GM10248 (cell line): ENCODE measurements at regions not wholly inside any gene's neighbourhood (a gene's known extent, or its start where the extent isn't known, plus 50 kb on each side); places are given as distances from the start of the nearest gene placed in this dataset.

Source experiments
- CTCF ChIA-PET: fragments of 300-600 bp; sonication (Branson Sonifier 250); formaldehyde crosslinking; extraction: SDS; loops from one replicate; lab custom pipeline; 2021; ENCODE audit warnings: antibody characterized with exemption; lab: Yijun Ruan, JAX
- POLR2A ChIA-PET: fragments of 350-650 bp; sonication (Branson Sonifier 250); formaldehyde crosslinking; extraction: SDS; loops from one replicate; lab custom pipeline; 2020; ENCODE audit warnings: antibody characterized with exemption; lab: Yijun Ruan, JAX
- DNase-seq: peaks from one replicate; pipeline ENCODE4 v3.0.0; 2012; ENCODE audit errors: extremely low spot score
- TF ChIP-seq, protein P1 (sequence below): IDR thresholded peaks from 2 replicates; pipeline ENCODE4 v1.5.1; 2012; ENCODE audit warnings: mild to moderate bottlenecking, low read depth; ENCODE audit errors: extremely low read depth, missing control alignments, control extremely low read depth

DNA sequence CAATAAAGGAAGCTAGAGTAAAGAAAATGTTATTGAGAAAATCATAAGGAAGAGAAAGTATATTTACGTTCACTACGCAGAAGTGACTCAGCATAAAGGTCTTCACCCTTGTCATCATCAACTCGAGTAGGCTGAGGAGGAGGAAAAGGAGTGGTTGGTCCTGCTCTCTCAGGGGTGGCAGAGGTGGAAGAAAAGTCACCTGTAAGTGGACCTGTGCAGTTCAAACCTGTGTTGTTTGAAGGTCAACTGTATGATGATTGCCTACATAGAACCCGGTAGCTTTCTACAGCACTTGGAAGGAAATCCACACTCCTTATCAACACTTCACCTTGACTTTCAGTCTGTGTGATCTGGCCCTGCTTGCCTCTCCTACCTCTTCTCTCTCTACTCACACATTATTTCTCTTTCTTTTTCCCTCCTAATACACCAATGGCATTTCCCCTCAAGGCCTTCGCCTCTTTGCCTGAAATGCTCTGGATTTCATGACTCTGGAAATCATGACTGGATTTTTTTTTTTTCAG is 109.3 kb upstream of the CPEB4 start:
- ChIA-PET CTCF (interaction anchor here (2.2 to 3.6 kb wide), 2 partner anchors 9 to 12 kb away, joined by 7 to 27 read pairs; no protein-coding TSS in a partner anchor), POLR2A (no interaction called here)
- TF ChIP-seq, protein P1, sequence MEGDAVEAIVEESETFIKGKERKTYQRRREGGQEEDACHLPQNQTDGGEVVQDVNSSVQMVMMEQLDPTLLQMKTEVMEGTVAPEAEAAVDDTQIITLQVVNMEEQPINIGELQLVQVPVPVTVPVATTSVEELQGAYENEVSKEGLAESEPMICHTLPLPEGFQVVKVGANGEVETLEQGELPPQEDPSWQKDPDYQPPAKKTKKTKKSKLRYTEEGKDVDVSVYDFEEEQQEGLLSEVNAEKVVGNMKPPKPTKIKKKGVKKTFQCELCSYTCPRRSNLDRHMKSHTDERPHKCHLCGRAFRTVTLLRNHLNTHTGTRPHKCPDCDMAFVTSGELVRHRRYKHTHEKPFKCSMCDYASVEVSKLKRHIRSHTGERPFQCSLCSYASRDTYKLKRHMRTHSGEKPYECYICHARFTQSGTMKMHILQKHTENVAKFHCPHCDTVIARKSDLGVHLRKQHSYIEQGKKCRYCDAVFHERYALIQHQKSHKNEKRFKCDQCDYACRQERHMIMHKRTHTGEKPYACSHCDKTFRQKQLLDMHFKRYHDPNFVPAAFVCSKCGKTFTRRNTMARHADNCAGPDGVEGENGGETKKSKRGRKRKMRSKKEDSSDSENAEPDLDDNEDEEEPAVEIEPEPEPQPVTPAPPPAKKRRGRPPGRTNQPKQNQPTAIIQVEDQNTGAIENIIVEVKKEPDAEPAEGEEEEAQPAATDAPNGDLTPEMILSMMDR = no peak
- DNase-seq = no peak

DNA sequence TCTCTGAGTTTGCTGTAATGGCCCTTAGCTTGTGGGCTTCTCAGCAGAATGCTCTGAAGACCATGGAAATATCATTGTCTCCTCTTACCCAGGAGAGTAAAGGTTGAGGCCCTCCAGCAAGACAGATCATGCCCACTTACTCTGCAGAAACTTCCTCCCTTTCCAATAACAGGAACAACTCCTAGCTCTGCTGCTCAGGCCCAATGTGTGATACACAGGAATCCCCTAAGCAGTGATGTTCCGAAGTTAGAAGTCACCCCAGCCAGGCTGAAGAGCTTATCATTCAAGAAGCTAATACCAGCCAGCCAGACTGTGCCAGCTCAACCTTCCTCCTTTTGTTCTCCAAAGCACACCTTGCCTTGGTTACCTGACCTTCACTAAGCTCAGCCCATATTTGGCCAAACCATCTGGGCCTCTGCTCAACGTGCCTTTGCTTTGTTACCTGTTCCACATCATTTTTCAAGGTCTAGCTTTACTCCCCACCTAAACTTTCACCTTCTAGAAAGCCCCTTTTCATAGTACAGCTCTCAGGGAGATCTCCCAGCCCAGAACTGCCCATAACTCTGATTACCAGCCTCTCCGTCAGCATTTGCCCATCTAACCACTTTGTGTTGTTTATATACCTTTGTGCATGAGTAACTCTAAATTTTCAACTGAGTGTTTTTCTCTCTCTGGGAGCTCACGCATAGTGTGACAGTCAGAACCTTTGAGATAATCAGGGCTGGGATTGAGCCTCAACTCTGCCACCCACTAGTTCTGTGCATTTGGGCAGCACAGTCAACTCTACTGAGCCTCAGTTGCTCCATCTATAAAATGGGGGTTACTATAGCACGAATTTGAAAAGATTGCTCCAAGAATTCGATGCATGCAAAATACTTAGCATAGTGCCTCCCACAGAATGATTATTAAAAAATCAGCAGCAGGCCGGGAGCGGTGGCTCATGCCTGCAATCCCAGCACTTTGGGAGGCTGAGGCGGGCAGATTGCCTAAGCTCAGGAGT is 107.6 kb upstream of the CPEB4 start:
- no peak for DNase-seq
- CTCF ChIA-PET = interaction anchor here (0.8 to 1.0 kb wide), 4 partner anchors 27 to 163 kb away, joined by 3 to 4 read pairs (median 3); no protein-coding TSS in a partner anchor
- TF ChIP-seq, protein P1 = no peak
- POLR2A ChIA-PET = no interaction called here

- TF ChIP-seq, protein P1 = no peak
- DNase-seq = no peak
- ChIA-PET CTCF (no interaction called here), POLR2A (no interaction called here)
These were observed 106.7 kb upstream of the CPEB4 start for GRCh38 chr5:173781432-173781815.

- TF ChIP-seq, protein P1 = no peak
- no peak for DNase-seq
- ChIA-PET POLR2A (no interaction called here), CTCF (no interaction called here)
These were observed 106.1 kb upstream of the CPEB4 start for GRCh38 chr5:173781816-173782670.

- TF ChIP-seq, protein P1 = no peak
- no peak for DNase-seq
- ChIA-PET CTCF (no interaction called here), POLR2A (no interaction called here)
These were observed 105.5 kb upstream of the CPEB4 start for GRCh38 chr5:173782671-173783101.

- ChIA-PET POLR2A (no interaction called here), CTCF (no interaction called here)
- TF ChIP-seq, protein P1 = no peak
- no peak for DNase-seq
These were observed 104.8 kb upstream of the CPEB4 start for GRCh38 chr5:173783371-173783770.
